ENCODE measurements at regions not wholly inside any gene's neighbourhood (a gene's known extent, or its start where the extent isn't known, plus 50 kb on each side); places are given as distances from the start of the nearest gene placed in this dataset.

GRCh38 chr20:60892095-60892813 is 359.8 kb upstream of the CDH4 start:
- Histone ChIP-seq H4K20me1 (ENCODE audit: insufficient read depth) (no peaks in the 10 kb centered on the region), H3K9me2 (no peaks in the 10 kb centered on the region), H3K79me2 (ENCODE audit: insufficient read depth) (no peaks in the 10 kb centered on the region), H3K4me1 (ENCODE audit: control insufficient read depth in 1 of 2, insufficient read depth in 2 of 2, low read depth in 1 of 2, low read length in 1 of 2) (no peaks in the 10 kb centered on the region), H3K4me2 (no peak overlapping the region), H3K9ac (no peak overlapping the region), H3K36me3 (replicated peaks in 1 of 2; ENCODE audit: control insufficient read depth in 1 of 2, insufficient read depth in 2 of 2, low read length in 1 of 2) (no peaks in the 10 kb centered on the region), H3K4me3 (ENCODE audit: low read depth in 2 of 2, low read length in 1 of 2) (no peak overlapping the region), H2AFZ (ENCODE audit: low read depth) (no peak overlapping the region), H3K27me3 (ENCODE audit: insufficient read depth) (no peaks in the 10 kb centered on the region), H3F3A (replicated peaks; ENCODE audit: insufficient read depth) (no peaks in the 10 kb centered on the region), H3K27ac (ENCODE audit: low read depth in 2 of 2, low read length in 1 of 2) (no peak overlapping the region), H3K9me3 (0 out of 2 replicates have a peak, but pooled peaks cover 6% of the 10 kb centered on the region)
- ChIA-PET CTCF (no interaction called here), POLR2A (no interaction called here)
- DNase-seq: no peak
- 29% methylated on average over 3 of the region's 3 CpGs for WGBS (ENCODE audit: low lambda C conversion rate)
- TF ChIP-seq FOXJ3 (CRISPR knock-in tag; IDR thresholded peaks at IDR 0.05) (no peak), MEF2A (IDR thresholded peaks at IDR 0.05; ENCODE audit: borderline replicate concordance, low read depth) (no peak), RFX5 (IDR thresholded peaks at IDR 0.05; ENCODE audit: low read length) (no peak), MAX (IDR thresholded peaks at IDR 0.05; ENCODE audit: low read depth) (no peak), ELF1 (IDR thresholded peaks at IDR 0.05) (no peak), TAF1 (IDR thresholded peaks at IDR 0.05; ENCODE audit: borderline replicate concordance, low read depth, low read length) (no peak), YY1 (IDR thresholded peaks at IDR 0.05; ENCODE audit: low read depth) (no peak), NRF1 (IDR thresholded peaks at IDR 0.05; ENCODE audit: low read depth, low read length) (no peak), POLR2AphosphoS5 (IDR thresholded peaks at IDR 0.05; ENCODE audit: low read depth, low read length) (no peak), JUND (IDR thresholded peaks at IDR 0.05) (no peak), CHD2 (IDR thresholded peaks at IDR 0.05; ENCODE audit: low read length, partially characterized antibody) (no peak), REST (IDR thresholded peaks at IDR 0.05; ENCODE audit: low read depth, low read length) (no peak), IRF3 (IDR thresholded peaks at IDR 0.05; ENCODE audit: low read depth, low read length) (no peak), USF1 (IDR thresholded peaks at IDR 0.05; ENCODE audit: borderline replicate concordance, low read depth) (no peak), EP300 (IDR thresholded peaks at IDR 0.05; ENCODE audit: borderline replicate concordance in 1 of 2, low read depth in 1 of 2, low read length in 1 of 2) (no peak), CTCF (IDR thresholded peaks at IDR 0.05) (no peak), ZBTB33 (IDR thresholded peaks at IDR 0.05; ENCODE audit: borderline replicate concordance, low read depth) (no peak), PBX3 (IDR thresholded peaks at IDR 0.05) (no peak)

Data from SK-N-SH (cell line).